ENCODE measurements at regions not wholly inside any gene's neighbourhood (a gene's known extent, or its start where the extent isn't known, plus 50 kb on each side); places are given as distances from the start of the nearest gene placed in this dataset.

GRCh38 chr5:154132718-154133307 is 57.7 kb upstream of the GALNT10 start:
- Histone ChIP-seq H3K9ac (ENCODE audit: insufficient read length, low read depth) (no peak overlapping the region), H3K4me3 (ENCODE audit: insufficient read length, low read depth) (no peak overlapping the region), H3K36me3 (ENCODE audit: insufficient read depth, insufficient read length, low read length) (no peaks in the 10 kb centered on the region), H3K4me1 (ENCODE audit: insufficient read depth, insufficient read length) (no peaks in the 10 kb centered on the region), H3K9me3 (ENCODE audit: insufficient read depth, low read length) (no peaks in the 10 kb centered on the region), H3K27me3 (ENCODE audit: insufficient read depth, insufficient read length) (no peaks in the 10 kb centered on the region)
- TF ChIP-seq SUZ12 (IDR thresholded peaks at IDR 0.05; ENCODE audit: extremely low read depth, insufficient read depth, insufficient read length) = no peak
- no peak for TF ChIP-seq YY1 (IDR thresholded peaks at IDR 0.05; ENCODE audit: insufficient read depth, insufficient read length)
- no peak for TF ChIP-seq ZNF274 (IDR thresholded peaks at IDR 0.05; ENCODE audit: low read depth, low read length)
- DNase-seq (ENCODE audit: low read depth, low spot score) = no peak

- H3K4me3 ChIP-seq (ENCODE audit: insufficient read length, low read depth) = no peak overlapping the region
- H3K36me3 ChIP-seq (ENCODE audit: insufficient read depth, insufficient read length, low read length) = no peaks in the 10 kb centered on the region
- no peak overlapping the region for H3K9ac ChIP-seq (ENCODE audit: insufficient read length, low read depth)
- TF ChIP-seq ZNF274 (IDR thresholded peaks at IDR 0.05; ENCODE audit: low read depth, low read length) = no peak
- no peak for TF ChIP-seq YY1 (IDR thresholded peaks at IDR 0.05; ENCODE audit: insufficient read depth, insufficient read length)
- TF ChIP-seq SUZ12 (IDR thresholded peaks at IDR 0.05; ENCODE audit: extremely low read depth, insufficient read depth, insufficient read length) = no peak
- no peaks in the 10 kb centered on the region for H3K9me3 ChIP-seq (ENCODE audit: insufficient read depth, low read length)
- H3K27me3 ChIP-seq (ENCODE audit: insufficient read depth, insufficient read length) = no peaks in the 10 kb centered on the region
- H3K4me1 ChIP-seq (ENCODE audit: insufficient read depth, insufficient read length) = no peaks in the 10 kb centered on the region
- DNase-seq (ENCODE audit: low read depth, low spot score) = no peak
Measured at GRCh38 chr5:154133591-154133990, 56.9 kb upstream of the GALNT10 start.

- no peaks in the 10 kb centered on the region for H3K4me1 ChIP-seq (ENCODE audit: insufficient read depth, insufficient read length)
- DNase-seq (ENCODE audit: low read depth, low spot score) = no peak
- no peak overlapping the region for H3K4me3 ChIP-seq (ENCODE audit: insufficient read length, low read depth)
- H3K27me3 ChIP-seq (ENCODE audit: insufficient read depth, insufficient read length) = no peaks in the 10 kb centered on the region
- TF ChIP-seq YY1 (IDR thresholded peaks at IDR 0.05; ENCODE audit: insufficient read depth, insufficient read length) (no peak), SUZ12 (IDR thresholded peaks at IDR 0.05; ENCODE audit: extremely low read depth, insufficient read depth, insufficient read length) (no peak), ZNF274 (IDR thresholded peaks at IDR 0.05; ENCODE audit: low read depth, low read length) (no peak)
- no peaks in the 10 kb centered on the region for H3K36me3 ChIP-seq (ENCODE audit: insufficient read depth, insufficient read length, low read length)
- H3K9me3 ChIP-seq (ENCODE audit: insufficient read depth, low read length) = no peaks in the 10 kb centered on the region
- H3K9ac ChIP-seq (ENCODE audit: insufficient read length, low read depth) = no peak overlapping the region
Measured at GRCh38 chr5:154134499-154134898, 56.0 kb upstream of the GALNT10 start.

GRCh38 chr5:154135125-154135817 is 55.3 kb upstream of the GALNT10 start:
- no peaks in the 10 kb centered on the region for H3K27me3 ChIP-seq (ENCODE audit: insufficient read depth, insufficient read length)
- H3K4me3 ChIP-seq (ENCODE audit: insufficient read length, low read depth) = no peak overlapping the region
- no peak overlapping the region for H3K9ac ChIP-seq (ENCODE audit: insufficient read length, low read depth)
- TF ChIP-seq SUZ12 (IDR thresholded peaks at IDR 0.05; ENCODE audit: extremely low read depth, insufficient read depth, insufficient read length) (no peak), ZNF274 (IDR thresholded peaks at IDR 0.05; ENCODE audit: low read depth, low read length) (no peak), YY1 (IDR thresholded peaks at IDR 0.05; ENCODE audit: insufficient read depth, insufficient read length) (no peak)
- no peak for DNase-seq (ENCODE audit: low read depth, low spot score)
- no peaks in the 10 kb centered on the region for H3K4me1 ChIP-seq (ENCODE audit: insufficient read depth, insufficient read length)
- H3K36me3 ChIP-seq (ENCODE audit: insufficient read depth, insufficient read length, low read length) = no peaks in the 10 kb centered on the region
- no peaks in the 10 kb centered on the region for H3K9me3 ChIP-seq (ENCODE audit: insufficient read depth, low read length)

- Histone ChIP-seq H3K27me3 (ENCODE audit: insufficient read depth, insufficient read length) (no peaks in the 10 kb centered on the region), H3K4me1 (ENCODE audit: insufficient read depth, insufficient read length) (no peaks in the 10 kb centered on the region), H3K9me3 (ENCODE audit: insufficient read depth, low read length) (no peaks in the 10 kb centered on the region), H3K9ac (ENCODE audit: insufficient read length, low read depth) (no peak overlapping the region), H3K4me3 (ENCODE audit: insufficient read length, low read depth) (no peak overlapping the region), H3K36me3 (ENCODE audit: insufficient read depth, insufficient read length, low read length) (no peaks in the 10 kb centered on the region)
- TF ChIP-seq ZNF274 (IDR thresholded peaks at IDR 0.05; ENCODE audit: low read depth, low read length) = no peak
- TF ChIP-seq YY1 (IDR thresholded peaks at IDR 0.05; ENCODE audit: insufficient read depth, insufficient read length) = no peak
- no peak for DNase-seq (ENCODE audit: low read depth, low spot score)
Measured at GRCh38 chr5:154136141-154136540, 54.4 kb upstream of the GALNT10 start.

GRCh38 chr5:154138701-154139100 is 51.8 kb upstream of the GALNT10 start:
- H3K4me3 ChIP-seq (ENCODE audit: insufficient read length, low read depth) = no peak overlapping the region
- H3K36me3 ChIP-seq (ENCODE audit: insufficient read depth, insufficient read length, low read length) = no peaks in the 10 kb centered on the region
- H3K4me1 ChIP-seq (ENCODE audit: insufficient read depth, insufficient read length) = no peaks in the 10 kb centered on the region
- no peak for DNase-seq (ENCODE audit: low read depth, low spot score)
- H3K9ac ChIP-seq (ENCODE audit: insufficient read length, low read depth) = no peak overlapping the region
- no peaks in the 10 kb centered on the region for H3K9me3 ChIP-seq (ENCODE audit: insufficient read depth, low read length)
- H3K27me3 ChIP-seq (ENCODE audit: insufficient read depth, insufficient read length) = no peaks in the 10 kb centered on the region
- TF ChIP-seq SUZ12 (IDR thresholded peaks at IDR 0.05; ENCODE audit: extremely low read depth, insufficient read depth, insufficient read length) = no peak
- TF ChIP-seq ZNF274 (IDR thresholded peaks at IDR 0.05; ENCODE audit: low read depth, low read length) = no peak
- no peak for TF ChIP-seq YY1 (IDR thresholded peaks at IDR 0.05; ENCODE audit: insufficient read depth, insufficient read length)

- H3K27me3 ChIP-seq (ENCODE audit: insufficient read depth, insufficient read length) = no peaks in the 10 kb centered on the region
- H3K36me3 ChIP-seq (ENCODE audit: insufficient read depth, insufficient read length, low read length) = no peaks in the 10 kb centered on the region
- TF ChIP-seq SUZ12 (IDR thresholded peaks at IDR 0.05; ENCODE audit: extremely low read depth, insufficient read depth, insufficient read length) (no peak), ZNF274 (IDR thresholded peaks at IDR 0.05; ENCODE audit: low read depth, low read length) (no peak), YY1 (IDR thresholded peaks at IDR 0.05; ENCODE audit: insufficient read depth, insufficient read length) (no peak)
- no peak overlapping the region for H3K9ac ChIP-seq (ENCODE audit: insufficient read length, low read depth)
- no peak for DNase-seq (ENCODE audit: low read depth, low spot score)
- no peaks in the 10 kb centered on the region for H3K4me1 ChIP-seq (ENCODE audit: insufficient read depth, insufficient read length)
- H3K4me3 ChIP-seq (ENCODE audit: insufficient read length, low read depth) = no peak overlapping the region
- H3K9me3 ChIP-seq (ENCODE audit: insufficient read depth, low read length) = no peaks in the 10 kb centered on the region
Measured at GRCh38 chr5:154140381-154140780, 50.2 kb upstream of the GALNT10 start.
